SK-N-SH treated with all-trans-retinoic acid at 6 μM for 48 hours (cell line): ENCODE measurements at regions not wholly inside any gene's neighbourhood (a gene's known extent, or its start where the extent isn't known, plus 50 kb on each side); places are given as distances from the start of the nearest gene placed in this dataset.
A peak's percentile ranks its signal among the peaks of the same experiment; 100 is the strongest.

Experiments used
- ATAC-seq: fragments of 200-7000 bp; cut with Tn5 transposase; 3 replicates; pipeline ENCODE4 v1.9.1; 2020; ENCODE audit warnings: mild to moderate bottlenecking, moderate library complexity
- ARNTL ChIP-seq: fragments of 450-650 bp; formaldehyde crosslinking; IDR thresholded peaks from 2 replicates; pipeline ENCODE4 v1.5.0; 2020; ENCODE audit warnings: low read depth, mild to moderate bottlenecking, moderate library complexity, borderline replicate concordance
- BACH2 ChIP-seq: fragments of 250-450 bp; sonication (Bioruptor Pico); IDR thresholded peaks from 2 replicates; pipeline ENCODE4 v1.9.0; 2021; ENCODE audit warnings: mild to moderate bottlenecking, borderline replicate concordance
- CSRNP3 ChIP-seq: fragments of 250-450 bp; sonication (Bioruptor Pico); IDR thresholded peaks from 2 replicates; pipeline ENCODE4 v1.5.1; 2021; ENCODE audit warnings: mild to moderate bottlenecking, moderate library complexity
- ESRRG ChIP-seq: fragments of 250-450 bp; sonication (Bioruptor Pico); IDR thresholded peaks from 2 replicates; pipeline ENCODE4 v1.6.1; 2021; ENCODE audit warnings: mild to moderate bottlenecking
- GLIS3 ChIP-seq: fragments of 250-450 bp; sonication (Bioruptor Pico); IDR thresholded peaks from 2 replicates; pipeline ENCODE4 v1.5.0; 2020; ENCODE audit warnings: mild to moderate bottlenecking, moderate library complexity
- ISL1 ChIP-seq: fragments of 250-450 bp; sonication (Bioruptor Pico); IDR thresholded peaks from 2 replicates; pipeline ENCODE4 v2.1.2; 2022; ENCODE audit warnings: mild to moderate bottlenecking, moderate library complexity
- OSR1 ChIP-seq: fragments of 250-450 bp; sonication (Bioruptor Pico); IDR thresholded peaks from 2 replicates; pipeline ENCODE4 v1.8.0; 2022; ENCODE audit warnings: moderate library complexity, mild to moderate bottlenecking, inconsistent platforms
- PATZ1 ChIP-seq: fragments of 250-450 bp; sonication (Bioruptor Pico); IDR thresholded peaks from 2 replicates; pipeline ENCODE4 v1.8.0; 2020; ENCODE audit warnings: mild to moderate bottlenecking, moderate library complexity, borderline replicate concordance
- POU6F1 ChIP-seq: fragments of 250-450 bp; sonication (Bioruptor Pico); IDR thresholded peaks from 2 replicates; pipeline ENCODE4 v1.8.0; 2021; ENCODE audit warnings: low read depth, mild to moderate bottlenecking, moderate library complexity, borderline replicate concordance
- PPARA ChIP-seq: fragments of 250-450 bp; sonication (Bioruptor Pico); IDR thresholded peaks from 2 replicates; pipeline ENCODE4 v1.5.0; 2020; ENCODE audit warnings: mild to moderate bottlenecking, borderline replicate concordance
- RARB ChIP-seq: fragments of 250-450 bp; sonication (Bioruptor Pico); IDR thresholded peaks from 2 replicates; pipeline ENCODE4 v1.8.0; 2021; ENCODE audit warnings: mild to moderate bottlenecking, moderate library complexity
- SNAI2 ChIP-seq: fragments of 250-450 bp; sonication (Bioruptor Pico); IDR thresholded peaks from 2 replicates; pipeline ENCODE4 v1.5.0; 2020; ENCODE audit warnings: mild to moderate bottlenecking, moderate library complexity
- TCF4 ChIP-seq: fragments of 250-450 bp; sonication (Bioruptor Pico); IDR thresholded peaks from 2 replicates; pipeline ENCODE4 v1.8.0; 2021; ENCODE audit warnings: mild to moderate bottlenecking, moderate library complexity, borderline replicate concordance
- TOX ChIP-seq: fragments of 250-450 bp; sonication (Bioruptor Pico); IDR thresholded peaks from 2 replicates; pipeline ENCODE4 v1.8.0; 2021; ENCODE audit warnings: mild to moderate bottlenecking, moderate library complexity, borderline replicate concordance
- ZC3H10 ChIP-seq: fragments of 250-450 bp; sonication (Bioruptor Pico); IDR thresholded peaks from 2 replicates; pipeline ENCODE4 v1.5.1; 2021; ENCODE audit warnings: mild to moderate bottlenecking, moderate library complexity
- ZFP3 ChIP-seq: fragments of 250-450 bp; sonication (Bioruptor Pico); IDR thresholded peaks from 2 replicates; pipeline ENCODE4 v1.5.0; 2020; ENCODE audit warnings: mild to moderate bottlenecking, moderate library complexity
- ZFP30 ChIP-seq: fragments of 450-650 bp; formaldehyde crosslinking; IDR thresholded peaks from 2 replicates; pipeline ENCODE4 v1.5.0; 2022; ENCODE audit warnings: mild to moderate bottlenecking, moderate library complexity
- ZNF565 ChIP-seq: fragments of 450-650 bp; formaldehyde crosslinking; conservative IDR thresholded peaks from 2 replicates; pipeline ENCODE4 v1.5.0; 2020; ENCODE audit warnings: low read depth, mild to moderate bottlenecking, moderate library complexity
- ZNF8 ChIP-seq: fragments of 450-650 bp; formaldehyde crosslinking; IDR thresholded peaks from 2 replicates; pipeline ENCODE4 v1.5.0; 2020; ENCODE audit warnings: mild to moderate bottlenecking, moderate library complexity

DNA sequence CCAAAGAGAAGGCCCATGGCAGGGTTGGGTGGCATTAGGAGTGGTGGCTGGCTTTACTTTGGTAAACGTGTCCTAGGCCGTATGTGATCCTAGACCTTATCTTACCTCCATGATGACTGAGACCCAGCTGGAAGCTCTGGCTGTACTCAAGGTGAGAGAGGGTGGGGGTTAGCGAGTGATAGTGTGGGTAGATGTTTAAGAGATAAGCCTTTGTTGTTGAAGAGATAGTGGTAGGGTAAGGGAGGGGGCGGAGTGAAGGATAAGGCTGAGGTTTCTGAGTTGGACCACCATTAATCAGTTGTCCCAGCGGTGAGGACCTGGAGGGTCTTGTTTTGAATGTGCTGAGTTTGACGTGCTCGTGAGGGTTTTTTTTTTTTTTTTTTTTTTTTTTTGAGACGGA is 61.5 kb upstream of the ULK4 start (continued):
- TF ChIP-seq POU6F1 (CRISPR knock-in tag) (no peak), PPARA (CRISPR knock-in tag) (no peak), ISL1 (no peak), GLIS3 (CRISPR knock-in tag) (no peak)
- TF ChIP-seq, all 23 proteins: peak for 0

- ATAC-seq = no peak
- TF ChIP-seq ZC3H10 (CRISPR knock-in tag) (no peak), TCF4 (CRISPR knock-in tag) (no peak), PPARA (CRISPR knock-in tag) (no peak), ESRRG (CRISPR knock-in tag) (no peak), ZNF565 (CRISPR knock-in tag) (no peak)
Observed at GRCh38 chr3:42022355-42022754, 60.5 kb upstream of the ULK4 start.

- TF ChIP-seq CSRNP3 (CRISPR knock-in tag) = no peak
- TF ChIP-seq ZNF8 (CRISPR knock-in tag) = no peak
- TF ChIP-seq OSR1 (CRISPR knock-in tag) = no peak
- no peak for TF ChIP-seq RARB (CRISPR knock-in tag)
- TF ChIP-seq TOX = 0 out of 2 replicates have a peak, but pooled peaks have one; percentile 10
- TF ChIP-seq ISL1 = peak; percentile 63
- no peak for TF ChIP-seq BACH2
- TF ChIP-seq ZNF565 (CRISPR knock-in tag) = no peak
- no peak for TF ChIP-seq PPARA (CRISPR knock-in tag)
- peak; percentile 57 for ATAC-seq
Observed at GRCh38 chr3:42020684-42021307, 58.9 kb upstream of the ULK4 start.

DNA sequence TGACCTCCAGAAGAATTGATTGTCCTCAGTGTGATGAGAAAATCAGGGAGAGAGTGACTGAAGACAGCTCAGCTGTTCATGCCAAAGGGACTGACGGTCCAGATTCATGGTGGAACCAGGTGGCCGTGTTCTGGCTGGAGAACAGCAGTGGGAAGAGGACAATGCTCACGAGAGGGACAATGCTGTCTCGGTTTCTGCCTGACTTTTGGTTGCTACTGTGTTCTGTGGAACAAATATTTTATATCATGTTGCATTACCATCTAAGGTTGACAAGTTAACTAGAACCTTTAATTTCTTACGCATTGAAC is 58.0 kb upstream of the ULK4 start:
- no peak for ATAC-seq
- no peak for TF ChIP-seq RARB (CRISPR knock-in tag)
- TF ChIP-seq POU6F1 (CRISPR knock-in tag) = no peak

DNA sequence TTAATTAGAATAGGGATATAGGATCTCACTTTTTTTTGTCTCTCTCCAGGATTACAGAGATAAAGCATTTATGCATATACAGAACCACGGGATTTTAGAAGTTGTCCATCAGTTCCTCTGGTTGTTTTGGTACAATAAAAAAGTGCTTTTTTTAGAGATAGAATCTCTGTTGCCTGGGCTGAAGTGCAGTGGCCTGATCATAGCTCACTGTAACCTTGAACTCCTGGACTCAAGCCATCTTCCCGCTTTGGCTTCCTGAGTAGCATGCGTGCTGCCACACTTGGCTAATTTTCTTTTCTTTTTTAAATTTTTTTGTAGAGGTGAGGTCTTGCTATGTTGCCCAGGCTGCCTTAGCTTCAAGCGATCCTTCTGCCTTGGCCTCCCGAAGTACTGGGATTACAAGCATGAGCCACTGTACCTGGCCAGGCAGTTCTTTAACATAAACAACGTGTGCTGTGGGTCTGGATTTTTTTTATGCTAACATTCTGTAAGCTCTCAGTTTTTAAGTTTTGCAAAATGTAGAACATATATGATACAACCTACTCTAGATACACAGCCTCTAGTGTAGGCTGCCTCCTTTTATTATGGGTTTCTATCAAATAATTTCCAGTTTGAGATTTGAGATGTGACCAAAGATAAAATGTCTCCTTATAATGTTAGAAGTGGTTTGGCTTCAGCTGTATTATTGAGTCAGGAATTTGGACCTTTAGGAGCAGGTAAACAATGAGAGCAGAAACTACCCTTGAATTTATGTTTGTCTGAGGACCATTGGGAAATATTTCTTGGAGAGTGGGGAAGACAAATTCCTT is 57.4 kb upstream of the ULK4 start:
- no peak for ATAC-seq
- no peak for TF ChIP-seq CSRNP3 (CRISPR knock-in tag)
- no peak for TF ChIP-seq TCF4 (CRISPR knock-in tag)
- no peak for TF ChIP-seq ZFP30
- no peak for TF ChIP-seq ESRRG (CRISPR knock-in tag)
- no peak for TF ChIP-seq PATZ1
- no peak for TF ChIP-seq ARNTL (CRISPR knock-in tag)
- no peak for TF ChIP-seq PPARA (CRISPR knock-in tag)
- no peak for TF ChIP-seq ZFP3
- no peak for TF ChIP-seq SNAI2 (CRISPR knock-in tag)
- TF ChIP-seq, all 23 proteins: peak for 0
